NCI-H526 (cell line): ENCODE measurements at regions not wholly inside any gene's neighbourhood (a gene's known extent, or its start where the extent isn't known, plus 50 kb on each side); places are given as distances from the start of the nearest gene placed in this dataset.
"Not testable (repeated sequence)": the region's sequence is repeated elsewhere in the genome, so short reads cannot be mapped to it uniquely, and the experiment has no call there.

Experiments
- DNase-seq, 2 experiments: peaks; one replicate each; lab custom pipeline; 2025; lab: John Stamatoyannopoulos, UW

GRCh38 chr10:91088300-91089140, 131.9 kb upstream of the PCGF5 start:
- peak in 1 of 2 experiments; percentile 21 for DNase-seq

- no peak for DNase-seq
These were observed 129.5 kb upstream of the PCGF5 start for GRCh38 chr10:91090761-91091529.

GRCh38 chr10:91091780-91092179, 128.7 kb upstream of the PCGF5 start:
- no peak for DNase-seq

GRCh38 chr10:91096274-91096673, 124.2 kb upstream of the PCGF5 start:
- DNase-seq: no peak

GRCh38 chr10:91097313-91097712, 123.2 kb upstream of the PCGF5 start:
- no peak for DNase-seq

GRCh38 chr10:91098021-91098420, 122.4 kb upstream of the PCGF5 start:
- DNase-seq: not testable (repeated sequence)

- no peak for DNase-seq
These were observed 116.9 kb upstream of the PCGF5 start for GRCh38 chr10:91103384-91104192.

- no peak for DNase-seq
These were observed 116.0 kb upstream of the PCGF5 start for GRCh38 chr10:91104193-91105041.

GRCh38 chr10:91105269-91105668, 115.2 kb upstream of the PCGF5 start:
- DNase-seq: no peak

GRCh38 chr10:91108820-91109219, 111.6 kb upstream of the PCGF5 start:
- DNase-seq: no peak

GRCh38 chr10:91111060-91111459, 109.4 kb upstream of the PCGF5 start:
- no peak for DNase-seq

- DNase-seq: no peak
These were observed 104.7 kb upstream of the PCGF5 start for GRCh38 chr10:91115618-91116390.

GRCh38 chr10:91117505-91117904, 103.0 kb upstream of the PCGF5 start:
- DNase-seq: no peak

GRCh38 chr10:91120348-91120747, 100.1 kb upstream of the PCGF5 start:
- no peak for DNase-seq

- DNase-seq: no peak
These were observed 97.2 kb upstream of the PCGF5 start for GRCh38 chr10:91123261-91123660.

- no peak for DNase-seq
These were observed 96.4 kb upstream of the PCGF5 start for GRCh38 chr10:91124016-91124415.

- DNase-seq: no peak
These were observed 94.0 kb upstream of the PCGF5 start for GRCh38 chr10:91126471-91126870.

GRCh38 chr10:91127341-91128082, 93.0 kb upstream of the PCGF5 start:
- DNase-seq: no peak

- no peak for DNase-seq
These were observed 85.3 kb upstream of the PCGF5 start for GRCh38 chr10:91135113-91135512.
